Neural cell (in vitro differentiated cells): ENCODE measurements at regions not wholly inside any gene's neighbourhood (a gene's known extent, or its start where the extent isn't known, plus 50 kb on each side); places are given as distances from the start of the nearest gene placed in this dataset.

ENCODE experiments used
- H2AFZ ChIP-seq: fragments of 200-600, 300-800 bp; sonication (generic), shearing (Covaris generic); 2 replicates; pipeline ENCODE4 v1.6.0; 2014; ENCODE audit warnings: low read depth, mild to moderate bottlenecking, antibody characterized with exemption, low read length, moderate library complexity
- H3F3A ChIP-seq: fragments of 200-600 bp; shearing (Covaris generic); 2 replicates; pipeline ENCODE4 v1.6.1; 2016; ENCODE audit warnings: mild to moderate bottlenecking, moderate library complexity, mixed read lengths, antibody characterized with exemption, low read length; ENCODE audit not compliant: insufficient read depth, poor library complexity, severe bottlenecking
- H3K27ac ChIP-seq: fragments of 200-600, 300-800 bp; sonication (generic), shearing (Covaris generic); 2 replicates; pipeline ENCODE4 v1.5.1; 2014; ENCODE audit warnings: mild to moderate bottlenecking, low read length, moderate library complexity
- H3K27me3 ChIP-seq: fragments of 300-800, 200-600 bp; sonication (generic), shearing (Covaris generic); 2 replicates; pipeline ENCODE4 v1.6.0; 2014; ENCODE audit warnings: mild to moderate bottlenecking, low read depth, low read length, moderate library complexity; ENCODE audit not compliant: insufficient read depth
- H3K36me3 ChIP-seq: fragments of 300-800, 200-600 bp; sonication (generic), shearing (Covaris generic); 2 replicates; pipeline ENCODE4 v1.5.1; 2014; ENCODE audit warnings: mild to moderate bottlenecking, antibody characterized with exemption, low read length, moderate library complexity; ENCODE audit not compliant: insufficient read depth
- H3K4me2 ChIP-seq: fragments of 300-800, 200-600 bp; sonication (generic), shearing (Covaris generic); 2 replicates; pipeline ENCODE4 v1.6.0; 2014; ENCODE audit warnings: mild to moderate bottlenecking, low read length
- H3K4me3 ChIP-seq: fragments of 300-800, 200-600 bp; sonication (generic), shearing (Covaris generic); 2 replicates; pipeline ENCODE4 v1.5.1; 2014; ENCODE audit warnings: mild to moderate bottlenecking, low read length, moderate library complexity
- H3K79me2 ChIP-seq: fragments of 200-600 bp; shearing (Covaris generic); replicated peaks from 2 replicates; pipeline ENCODE4 v1.6.0; 2014; ENCODE audit warnings: mild to moderate bottlenecking, low read length, moderate library complexity; ENCODE audit not compliant: insufficient read depth
- H3K9ac ChIP-seq: fragments of 300-800, 200-600 bp; sonication (generic), shearing (Covaris generic); 2 replicates; pipeline ENCODE4 v1.6.1; 2016; ENCODE audit warnings: mild to moderate bottlenecking, low read length, mixed read lengths
- H3K9me2 ChIP-seq: fragments of 200-600 bp; shearing (Covaris generic); 2 replicates; pipeline ENCODE4 v1.6.1; 2016; ENCODE audit warnings: mild to moderate bottlenecking, low read length, mixed read lengths; ENCODE audit not compliant: insufficient read depth
- H3K9me3 ChIP-seq: fragments of 200-600, 300-800 bp; sonication (generic), shearing (Covaris generic); 2 replicates; pipeline ENCODE4 v1.6.1; 2016; ENCODE audit warnings: mild to moderate bottlenecking, mixed run types, low read length, moderate library complexity, mixed read lengths
- H4K20me1 ChIP-seq: fragments of 200-600 bp; shearing (Covaris generic); 2 replicates; pipeline ENCODE4 v1.6.1; 2016; ENCODE audit warnings: mild to moderate bottlenecking, mixed run types; ENCODE audit not compliant: insufficient read depth
- CTCF ChIP-seq: fragments of 450-650 bp; IDR thresholded peaks from 2 replicates; pipeline ENCODE4 v1.5.1; 2014; ENCODE audit warnings: antibody characterized with exemption, mild to moderate bottlenecking, moderate library complexity; ENCODE audit not compliant: poor library complexity, severe bottlenecking
- EP300 ChIP-seq: fragments of 450-650 bp; conservative IDR thresholded peaks from 2 replicates; pipeline ENCODE4 v1.6.1; 2014; ENCODE audit warnings: antibody characterized with exemption, mild to moderate bottlenecking, moderate library complexity; ENCODE audit not compliant: poor library complexity, severe bottlenecking
- EZH2 ChIP-seq: fragments of 200-600, 300-800 bp; shearing (Covaris generic), sonication (generic); IDR thresholded peaks from 2 replicates; pipeline ENCODE4 v1.6.1; 2014; ENCODE audit warnings: antibody characterized with exemption, low read length, borderline replicate concordance, mild to moderate bottlenecking; ENCODE audit not compliant: insufficient read depth, poor library complexity, severe bottlenecking
- MXI1 ChIP-seq: fragments of 450-650 bp; conservative IDR thresholded peaks from 2 replicates; pipeline ENCODE4 v1.6.1; 2014; ENCODE audit warnings: antibody characterized with exemption, mild to moderate bottlenecking; ENCODE audit not compliant: poor library complexity, severe bottlenecking
- POLR2AphosphoS5 ChIP-seq: IDR thresholded peaks from 2 replicates; pipeline ENCODE4 v1.6.1; 2012
- RAD21 ChIP-seq: fragments of 450-650 bp; conservative IDR thresholded peaks from 2 replicates; pipeline ENCODE4 v1.6.1; 2014; ENCODE audit warnings: antibody characterized with exemption, mild to moderate bottlenecking, moderate library complexity
- REST ChIP-seq: IDR thresholded peaks from 2 replicates; pipeline ENCODE4 v1.6.1; 2012; ENCODE audit warnings: borderline replicate concordance
- SMC3 ChIP-seq: fragments of 450-650 bp; conservative IDR thresholded peaks from 2 replicates; pipeline ENCODE4 v1.6.1; 2014; ENCODE audit warnings: antibody characterized with exemption, mild to moderate bottlenecking, moderate library complexity; ENCODE audit not compliant: poor library complexity
- TAF1 ChIP-seq: IDR thresholded peaks from 2 replicates; pipeline ENCODE4 v1.6.1; 2012; ENCODE audit warnings: low read depth

GRCh38 chr2:53148221-53148620 lies 619.4 kb upstream of the CHAC2 start:
- H3K36me3 ChIP-seq = no peaks in the 10 kb centered on the region
- H3K9me2 ChIP-seq = no peaks in the 10 kb centered on the region
- TF ChIP-seq EZH2 = no peak
- TF ChIP-seq REST = no peak
- TF ChIP-seq SMC3 = no peak
- TF ChIP-seq TAF1 = no peak
- TF ChIP-seq RAD21 = no peak
- no peak for TF ChIP-seq MXI1
- no peak for TF ChIP-seq EP300
- no peak for TF ChIP-seq CTCF
- TF ChIP-seq POLR2AphosphoS5 = no peak
- no peak overlapping the region for H3K4me2 ChIP-seq
- H3K9me3 ChIP-seq = no peaks in the 10 kb centered on the region
- no peak overlapping the region for H3K27ac ChIP-seq
- no peaks in the 10 kb centered on the region for H4K20me1 ChIP-seq
- H3F3A ChIP-seq = no peaks in the 10 kb centered on the region
- no peak overlapping the region for H2AFZ ChIP-seq
- no peak overlapping the region for H3K4me3 ChIP-seq
- no peak overlapping the region for H3K9ac ChIP-seq
- no peaks in the 10 kb centered on the region for H3K79me2 ChIP-seq
- no peaks in the 10 kb centered on the region for H3K27me3 ChIP-seq

GRCh38 chr2:53131416-53131815 lies 636.2 kb upstream of the CHAC2 start:
- TF ChIP-seq SMC3 = no peak
- Histone ChIP-seq H3K36me3 (no peaks in the 10 kb centered on the region), H3K9me3 (no peaks in the 10 kb centered on the region), H4K20me1 (no peaks in the 10 kb centered on the region), H3K27me3 (no peaks in the 10 kb centered on the region), H3K9me2 (no peaks in the 10 kb centered on the region), H3K4me3 (no peak overlapping the region), H3K27ac (no peak overlapping the region), H3K79me2 (no peaks in the 10 kb centered on the region), H3K4me2 (no peak overlapping the region), H3F3A (no peaks in the 10 kb centered on the region), H2AFZ (no peak overlapping the region), H3K9ac (no peak overlapping the region)

GRCh38 chr2:53130441-53130943 lies 637.1 kb upstream of the CHAC2 start:
- Histone ChIP-seq H3K9ac (no peak overlapping the region), H3K36me3 (no peaks in the 10 kb centered on the region), H3F3A (no peaks in the 10 kb centered on the region), H3K9me2 (no peaks in the 10 kb centered on the region), H3K4me3 (no peak overlapping the region), H3K4me2 (no peak overlapping the region), H3K27me3 (no peaks in the 10 kb centered on the region), H4K20me1 (no peaks in the 10 kb centered on the region), H3K27ac (no peak overlapping the region), H3K9me3 (no peaks in the 10 kb centered on the region), H2AFZ (no peak overlapping the region), H3K79me2 (no peaks in the 10 kb centered on the region)
- no peak for TF ChIP-seq CTCF
- TF ChIP-seq EP300 = no peak
